ENCODE measurements at regions not wholly inside any gene's neighbourhood (a gene's known extent, or its start where the extent isn't known, plus 50 kb on each side); places are given as distances from the start of the nearest gene placed in this dataset.

DNA sequence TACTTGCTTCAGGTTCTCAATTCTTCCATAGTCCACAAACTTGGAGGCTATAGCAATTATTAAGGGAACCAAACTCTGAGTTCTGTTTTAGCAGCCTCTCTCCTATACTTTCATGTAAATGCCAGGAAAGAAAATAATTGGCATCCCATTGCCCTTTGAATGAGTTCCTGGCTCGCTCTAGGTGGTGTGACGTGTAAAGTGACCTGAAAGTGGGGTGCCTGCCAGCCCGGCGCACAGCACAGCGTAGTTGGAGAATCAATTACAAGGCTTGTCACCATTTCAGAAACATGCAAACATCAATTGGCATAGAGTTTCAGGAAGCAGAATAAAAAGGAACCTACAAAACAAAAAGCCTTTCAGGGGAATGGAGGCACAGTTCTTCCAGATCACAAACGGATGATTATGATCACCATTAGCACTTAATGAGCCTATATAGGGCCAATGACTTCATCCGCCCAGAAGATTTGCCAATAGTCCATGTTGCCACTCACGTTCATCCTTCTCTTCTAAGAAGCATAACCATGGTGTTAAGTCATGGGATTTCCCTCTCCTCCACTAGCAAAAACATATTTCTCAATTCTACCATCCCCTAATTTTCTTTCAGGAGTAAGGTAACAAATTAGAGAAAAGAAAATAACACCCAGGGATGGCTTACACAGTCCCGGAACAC, 354.6 kb upstream of the ADGRL2 start:
- no peaks in the 10 kb centered on the region for H3F3A ChIP-seq (ENCODE audit: insufficient read depth, low read length)
- H4K20me1 ChIP-seq (ENCODE audit: insufficient read depth, low read length), result no peaks in the 10 kb centered on the region
- H3K4me1 ChIP-seq (ENCODE audit: insufficient read depth, low read length, severe bottlenecking), result no peaks in the 10 kb centered on the region
- H3K9ac ChIP-seq (ENCODE audit: low read length), result no peak overlapping the region
- no peak overlapping the region for H3K4me3 ChIP-seq (ENCODE audit: low read depth, low read length, poor library complexity, severe bottlenecking)
- H3K79me2 ChIP-seq (ENCODE audit: insufficient read depth, low read length), result no peaks in the 10 kb centered on the region
- H3K27ac ChIP-seq (ENCODE audit: low read depth, low read length, poor library complexity, severe bottlenecking), result no peak overlapping the region
- H3K4me2 ChIP-seq (ENCODE audit: low read length), result no peak overlapping the region
- no peak overlapping the region for H2AFZ ChIP-seq (ENCODE audit: low read length)
- H3K9me3 ChIP-seq (ENCODE audit: low read length), result no peaks in the 10 kb centered on the region
- no peaks in the 10 kb centered on the region for H3K9me2 ChIP-seq (ENCODE audit: low read depth, low read length)
- TF ChIP-seq, protein P1, sequence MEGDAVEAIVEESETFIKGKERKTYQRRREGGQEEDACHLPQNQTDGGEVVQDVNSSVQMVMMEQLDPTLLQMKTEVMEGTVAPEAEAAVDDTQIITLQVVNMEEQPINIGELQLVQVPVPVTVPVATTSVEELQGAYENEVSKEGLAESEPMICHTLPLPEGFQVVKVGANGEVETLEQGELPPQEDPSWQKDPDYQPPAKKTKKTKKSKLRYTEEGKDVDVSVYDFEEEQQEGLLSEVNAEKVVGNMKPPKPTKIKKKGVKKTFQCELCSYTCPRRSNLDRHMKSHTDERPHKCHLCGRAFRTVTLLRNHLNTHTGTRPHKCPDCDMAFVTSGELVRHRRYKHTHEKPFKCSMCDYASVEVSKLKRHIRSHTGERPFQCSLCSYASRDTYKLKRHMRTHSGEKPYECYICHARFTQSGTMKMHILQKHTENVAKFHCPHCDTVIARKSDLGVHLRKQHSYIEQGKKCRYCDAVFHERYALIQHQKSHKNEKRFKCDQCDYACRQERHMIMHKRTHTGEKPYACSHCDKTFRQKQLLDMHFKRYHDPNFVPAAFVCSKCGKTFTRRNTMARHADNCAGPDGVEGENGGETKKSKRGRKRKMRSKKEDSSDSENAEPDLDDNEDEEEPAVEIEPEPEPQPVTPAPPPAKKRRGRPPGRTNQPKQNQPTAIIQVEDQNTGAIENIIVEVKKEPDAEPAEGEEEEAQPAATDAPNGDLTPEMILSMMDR (IDR thresholded peaks at IDR 0.05; ENCODE audit: low read length), result no peak
- no peak for TF ChIP-seq EZH2 (IDR thresholded peaks at IDR 0.05; ENCODE audit: borderline replicate concordance, low read length)
- H3K27me3 ChIP-seq (ENCODE audit: insufficient read depth, low read length), result no peaks in the 10 kb centered on the region
- H3K36me3 ChIP-seq (ENCODE audit: insufficient read depth, low read length), result no peaks in the 10 kb centered on the region

DNA sequence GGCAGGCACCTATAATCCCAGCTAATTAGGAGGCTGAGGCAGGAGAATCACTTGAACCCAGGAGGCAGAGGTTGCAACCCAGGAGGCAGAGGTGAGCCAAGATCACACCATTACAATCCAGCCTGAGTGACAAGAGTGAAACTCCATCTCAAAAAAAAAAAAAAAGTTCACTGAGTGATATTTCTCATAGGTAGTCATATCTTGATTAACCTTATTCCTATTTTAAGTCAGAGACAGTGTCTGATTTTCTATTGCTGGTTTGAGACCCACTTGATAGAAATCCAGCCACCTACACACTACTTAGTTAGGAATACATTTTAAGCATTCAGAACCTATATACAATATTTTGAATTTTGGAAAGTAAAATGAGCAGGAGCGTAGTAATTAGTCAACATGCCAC, 357.4 kb upstream of the ADGRL2 start:
- no peak overlapping the region for H2AFZ ChIP-seq (ENCODE audit: low read length)
- H3K4me3 ChIP-seq (ENCODE audit: low read depth, low read length, poor library complexity, severe bottlenecking), result no peak overlapping the region
- no peaks in the 10 kb centered on the region for H3K27me3 ChIP-seq (ENCODE audit: insufficient read depth, low read length)
- H3K4me2 ChIP-seq (ENCODE audit: low read length), result no peak overlapping the region
- H3F3A ChIP-seq (ENCODE audit: insufficient read depth, low read length), result no peaks in the 10 kb centered on the region
- no peak overlapping the region for H3K27ac ChIP-seq (ENCODE audit: low read depth, low read length, poor library complexity, severe bottlenecking)
- H3K36me3 ChIP-seq (ENCODE audit: insufficient read depth, low read length), result no peaks in the 10 kb centered on the region
- TF ChIP-seq EZH2 (IDR thresholded peaks at IDR 0.05; ENCODE audit: borderline replicate concordance, low read length), result no peak
- TF ChIP-seq, protein P1 (IDR thresholded peaks at IDR 0.05; ENCODE audit: low read length), result no peak
- H3K79me2 ChIP-seq (ENCODE audit: insufficient read depth, low read length), result no peaks in the 10 kb centered on the region
- no peaks in the 10 kb centered on the region for H4K20me1 ChIP-seq (ENCODE audit: insufficient read depth, low read length)
- H3K4me1 ChIP-seq (ENCODE audit: insufficient read depth, low read length, severe bottlenecking), result no peaks in the 10 kb centered on the region
- no peaks in the 10 kb centered on the region for H3K9me3 ChIP-seq (ENCODE audit: low read length)
- H3K9me2 ChIP-seq (ENCODE audit: low read depth, low read length), result no peaks in the 10 kb centered on the region
- H3K9ac ChIP-seq (ENCODE audit: low read length), result no peak overlapping the region

DNA sequence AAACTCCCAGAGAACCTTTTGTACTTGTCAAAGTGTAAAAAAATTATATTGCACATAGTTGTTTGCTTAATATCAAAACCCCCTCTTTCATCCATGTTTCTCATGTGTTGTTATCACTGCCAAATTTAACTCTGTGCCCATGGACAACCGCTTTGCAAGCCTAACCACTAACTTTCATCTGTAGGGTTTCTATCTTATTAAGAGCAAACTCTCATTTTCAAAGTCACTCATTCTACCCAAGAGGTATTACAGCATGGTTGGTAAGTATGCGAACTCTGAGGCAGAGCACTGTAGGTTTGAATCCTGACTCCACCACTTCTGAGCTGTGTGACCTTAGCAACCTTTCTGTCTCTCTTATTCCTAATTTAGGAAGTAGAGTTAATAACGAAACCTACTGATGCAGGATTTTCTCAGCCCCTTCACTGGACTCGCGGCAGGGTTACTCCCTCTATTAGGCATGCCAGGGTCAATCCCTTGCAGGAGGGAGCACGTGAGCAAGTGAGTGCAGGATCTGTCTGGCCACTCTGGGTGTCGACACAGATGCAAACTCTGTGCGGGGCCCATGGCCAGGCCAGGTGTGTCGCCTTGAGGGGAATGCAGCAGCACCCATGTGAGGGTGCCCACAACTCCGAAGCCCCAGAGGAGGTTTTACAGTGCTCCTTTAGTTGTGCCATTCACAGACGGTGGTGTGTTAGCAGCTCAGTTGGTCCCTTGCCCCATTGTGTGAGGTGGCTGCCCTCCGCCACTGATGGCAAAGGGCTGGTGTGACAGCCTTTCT, 361.5 kb upstream of the ADGRL2 start:
- Histone ChIP-seq H4K20me1 (ENCODE audit: insufficient read depth, low read length) (no peaks in the 10 kb centered on the region), H3K4me1 (ENCODE audit: insufficient read depth, low read length, severe bottlenecking) (no peaks in the 10 kb centered on the region), H3K4me2 (ENCODE audit: low read length) (no peak overlapping the region), H3K9me3 (ENCODE audit: low read length) (no peaks in the 10 kb centered on the region), H2AFZ (ENCODE audit: low read length) (no peak overlapping the region), H3K36me3 (ENCODE audit: insufficient read depth, low read length) (no peaks in the 10 kb centered on the region), H3K9me2 (ENCODE audit: low read depth, low read length) (no peaks in the 10 kb centered on the region), H3K79me2 (ENCODE audit: insufficient read depth, low read length) (no peaks in the 10 kb centered on the region), H3F3A (ENCODE audit: insufficient read depth, low read length) (no peaks in the 10 kb centered on the region), H3K27me3 (ENCODE audit: insufficient read depth, low read length) (no peaks in the 10 kb centered on the region), H3K9ac (ENCODE audit: low read length) (no peak overlapping the region), H3K4me3 (ENCODE audit: low read depth, low read length, poor library complexity, severe bottlenecking) (no peak overlapping the region), H3K27ac (ENCODE audit: low read depth, low read length, poor library complexity, severe bottlenecking) (no peak overlapping the region)
- TF ChIP-seq, protein P1 (IDR thresholded peaks at IDR 0.05; ENCODE audit: low read length), result no peak
- TF ChIP-seq EZH2 (IDR thresholded peaks at IDR 0.05; ENCODE audit: borderline replicate concordance, low read length), result no peak
